Transverse colon (tissue), 3 donors: ENCODE measurements at regions not wholly inside any gene's neighbourhood (a gene's known extent, or its start where the extent isn't known, plus 50 kb on each side); places are given as distances from the start of the nearest gene placed in this dataset.

Experiments used
- EP300 ChIP-seq: sonication (generic); formaldehyde crosslinking; IDR thresholded peaks from one replicate; pipeline ENCODE4 v1.6.1; 2017; ENCODE audit warnings: antibody characterized with exemption, low read depth
- POLR2AphosphoS5 ChIP-seq, 3 donors: sonication (generic); formaldehyde crosslinking; IDR thresholded peaks; one replicate each; pipeline ENCODE4 v1.6.1; 2016; ENCODE audit warnings: antibody characterized with exemption in 3 of 3

DNA sequence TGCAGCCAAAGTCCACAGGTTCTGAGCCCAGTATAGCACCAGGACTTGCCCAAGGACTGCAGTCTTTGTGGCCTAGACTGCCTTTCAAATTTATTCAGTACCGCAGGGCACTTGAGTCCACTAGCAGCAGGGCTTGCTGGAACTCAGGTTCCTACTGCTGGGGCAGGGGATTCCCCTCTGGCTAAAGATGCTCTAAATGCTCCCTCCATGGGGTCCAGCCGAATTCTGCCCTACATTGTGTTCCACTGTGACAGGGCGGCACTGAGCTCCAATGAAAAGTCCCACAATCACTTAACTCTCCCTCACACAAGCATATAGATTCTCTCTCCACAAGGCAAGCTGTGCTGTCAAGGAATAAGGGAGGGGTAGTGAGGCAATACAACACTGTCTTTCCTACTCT lies 518.1 kb upstream of the VRK2 start:
- no peak for TF ChIP-seq POLR2AphosphoS5 (IDR thresholded peaks at IDR 0.05)
- TF ChIP-seq EP300: no peak
